ENCODE measurements at regions not wholly inside any gene's neighbourhood (a gene's known extent, or its start where the extent isn't known, plus 50 kb on each side); places are given as distances from the start of the nearest gene placed in this dataset.

DNA sequence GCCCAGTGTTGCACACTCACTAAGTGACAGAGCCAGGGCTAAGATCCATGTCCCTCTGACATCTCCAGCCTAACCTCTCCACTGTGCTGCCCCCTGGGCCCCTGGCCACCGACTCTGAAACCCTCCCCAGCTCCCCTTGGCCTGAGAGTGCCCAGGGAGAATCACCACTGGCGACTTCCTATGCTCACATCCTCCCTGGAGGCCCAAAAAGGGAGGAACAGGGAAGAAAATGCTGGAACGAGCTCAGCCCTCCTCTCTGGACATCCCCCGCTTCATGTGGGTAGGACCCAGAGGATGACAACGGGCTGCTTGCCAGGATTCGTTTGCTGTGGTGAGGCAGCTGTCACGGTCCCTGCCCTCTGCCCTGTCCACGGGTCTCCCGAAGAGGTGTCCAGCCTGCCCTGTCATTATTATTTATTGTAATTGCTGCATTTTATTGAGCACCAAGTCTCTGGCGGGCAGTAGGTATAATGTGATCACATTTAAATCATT is 153.5 kb upstream of the RPL38 start:
- TF ChIP-seq, protein P1, sequence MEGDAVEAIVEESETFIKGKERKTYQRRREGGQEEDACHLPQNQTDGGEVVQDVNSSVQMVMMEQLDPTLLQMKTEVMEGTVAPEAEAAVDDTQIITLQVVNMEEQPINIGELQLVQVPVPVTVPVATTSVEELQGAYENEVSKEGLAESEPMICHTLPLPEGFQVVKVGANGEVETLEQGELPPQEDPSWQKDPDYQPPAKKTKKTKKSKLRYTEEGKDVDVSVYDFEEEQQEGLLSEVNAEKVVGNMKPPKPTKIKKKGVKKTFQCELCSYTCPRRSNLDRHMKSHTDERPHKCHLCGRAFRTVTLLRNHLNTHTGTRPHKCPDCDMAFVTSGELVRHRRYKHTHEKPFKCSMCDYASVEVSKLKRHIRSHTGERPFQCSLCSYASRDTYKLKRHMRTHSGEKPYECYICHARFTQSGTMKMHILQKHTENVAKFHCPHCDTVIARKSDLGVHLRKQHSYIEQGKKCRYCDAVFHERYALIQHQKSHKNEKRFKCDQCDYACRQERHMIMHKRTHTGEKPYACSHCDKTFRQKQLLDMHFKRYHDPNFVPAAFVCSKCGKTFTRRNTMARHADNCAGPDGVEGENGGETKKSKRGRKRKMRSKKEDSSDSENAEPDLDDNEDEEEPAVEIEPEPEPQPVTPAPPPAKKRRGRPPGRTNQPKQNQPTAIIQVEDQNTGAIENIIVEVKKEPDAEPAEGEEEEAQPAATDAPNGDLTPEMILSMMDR (IDR thresholded peaks at IDR 0.05) = no peak
- TF ChIP-seq NR2C2 (CRISPR knock-in tag; IDR thresholded peaks at IDR 0.05) (no peak), ZNF317 (CRISPR knock-in tag; IDR thresholded peaks at IDR 0.05; ENCODE audit: borderline replicate concordance, low read depth) (no peak), NR3C1 (CRISPR knock-in tag; conservative IDR thresholded peaks at IDR 0.05; ENCODE audit: low read depth) (no peak)
- TF ChIP-seq, protein P2, sequence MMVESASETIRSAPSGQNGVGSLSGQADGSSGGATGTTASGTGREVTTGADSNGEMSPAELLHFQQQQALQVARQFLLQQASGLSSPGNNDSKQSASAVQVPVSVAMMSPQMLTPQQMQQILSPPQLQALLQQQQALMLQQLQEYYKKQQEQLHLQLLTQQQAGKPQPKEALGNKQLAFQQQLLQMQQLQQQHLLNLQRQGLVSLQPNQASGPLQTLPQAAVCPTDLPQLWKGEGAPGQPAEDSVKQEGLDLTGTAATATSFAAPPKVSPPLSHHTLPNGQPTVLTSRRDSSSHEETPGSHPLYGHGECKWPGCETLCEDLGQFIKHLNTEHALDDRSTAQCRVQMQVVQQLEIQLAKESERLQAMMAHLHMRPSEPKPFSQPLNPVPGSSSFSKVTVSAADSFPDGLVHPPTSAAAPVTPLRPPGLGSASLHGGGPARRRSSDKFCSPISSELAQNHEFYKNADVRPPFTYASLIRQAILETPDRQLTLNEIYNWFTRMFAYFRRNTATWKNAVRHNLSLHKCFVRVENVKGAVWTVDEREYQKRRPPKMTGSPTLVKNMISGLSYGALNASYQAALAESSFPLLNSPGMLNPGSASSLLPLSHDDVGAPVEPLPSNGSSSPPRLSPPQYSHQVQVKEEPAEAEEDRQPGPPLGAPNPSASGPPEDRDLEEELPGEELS (CRISPR knock-in tag; IDR thresholded peaks at IDR 0.05) = no peak
- TF ChIP-seq, protein P3, sequence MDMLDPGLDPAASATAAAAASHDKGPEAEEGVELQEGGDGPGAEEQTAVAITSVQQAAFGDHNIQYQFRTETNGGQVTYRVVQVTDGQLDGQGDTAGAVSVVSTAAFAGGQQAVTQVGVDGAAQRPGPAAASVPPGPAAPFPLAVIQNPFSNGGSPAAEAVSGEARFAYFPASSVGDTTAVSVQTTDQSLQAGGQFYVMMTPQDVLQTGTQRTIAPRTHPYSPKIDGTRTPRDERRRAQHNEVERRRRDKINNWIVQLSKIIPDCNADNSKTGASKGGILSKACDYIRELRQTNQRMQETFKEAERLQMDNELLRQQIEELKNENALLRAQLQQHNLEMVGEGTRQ (CRISPR knock-in tag; IDR thresholded peaks at IDR 0.05) = no peak
